ENCODE measurements at regions not wholly inside any gene's neighbourhood (a gene's known extent, or its start where the extent isn't known, plus 50 kb on each side); places are given as distances from the start of the nearest gene placed in this dataset.
A peak's percentile ranks its signal among the peaks of the same experiment; 100 is the strongest.
"Not testable (repeated sequence)": the region's sequence is repeated elsewhere in the genome, so short reads cannot be mapped to it uniquely, and the experiment has no call there.

- intact Hi-C loops (cut with DNase I) = no loop called here
These were observed 97.0 kb upstream of the STOX2 start for GRCh38 chr4:183808097-183808456.

DNA sequence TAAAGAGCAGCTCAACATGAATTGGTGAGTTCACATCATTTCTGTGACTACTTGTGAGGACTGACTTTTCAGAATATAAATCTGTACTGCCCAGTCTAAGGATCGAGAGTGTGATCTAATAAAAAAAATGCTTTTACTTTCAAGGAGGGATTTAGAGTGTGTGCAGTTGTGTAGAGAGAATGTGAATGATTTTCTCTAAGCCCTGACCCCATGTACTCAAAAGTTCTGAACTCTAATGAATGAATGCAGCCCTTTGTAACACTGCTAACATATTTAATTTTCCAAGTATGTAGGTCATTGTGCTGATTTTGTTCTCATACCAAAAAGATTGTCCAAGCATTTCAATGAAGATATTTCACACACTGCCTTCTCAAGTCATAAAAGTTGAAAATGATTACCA is 92.5 kb upstream of the STOX2 start:
- DNase-seq = no peak

More at GRCh38 chr4:183808097-183808456, 97.0 kb upstream of the STOX2 start:
- no peak for DNase-seq

GRCh38 chr4:183814461-183814860 is 90.6 kb upstream of the STOX2 start:
- intact Hi-C loops (cut with DNase I) = no loop called here
- DNase-seq = no peak

More for the DNA sequence above, 92.5 kb upstream of the STOX2 start:
- intact Hi-C loops (cut with DNase I) = no loop called here

- intact Hi-C loops (cut with DNase I) = no loop called here
- DNase-seq = no peak
These were observed 89.0 kb upstream of the STOX2 start for GRCh38 chr4:183816077-183816476.

DNA sequence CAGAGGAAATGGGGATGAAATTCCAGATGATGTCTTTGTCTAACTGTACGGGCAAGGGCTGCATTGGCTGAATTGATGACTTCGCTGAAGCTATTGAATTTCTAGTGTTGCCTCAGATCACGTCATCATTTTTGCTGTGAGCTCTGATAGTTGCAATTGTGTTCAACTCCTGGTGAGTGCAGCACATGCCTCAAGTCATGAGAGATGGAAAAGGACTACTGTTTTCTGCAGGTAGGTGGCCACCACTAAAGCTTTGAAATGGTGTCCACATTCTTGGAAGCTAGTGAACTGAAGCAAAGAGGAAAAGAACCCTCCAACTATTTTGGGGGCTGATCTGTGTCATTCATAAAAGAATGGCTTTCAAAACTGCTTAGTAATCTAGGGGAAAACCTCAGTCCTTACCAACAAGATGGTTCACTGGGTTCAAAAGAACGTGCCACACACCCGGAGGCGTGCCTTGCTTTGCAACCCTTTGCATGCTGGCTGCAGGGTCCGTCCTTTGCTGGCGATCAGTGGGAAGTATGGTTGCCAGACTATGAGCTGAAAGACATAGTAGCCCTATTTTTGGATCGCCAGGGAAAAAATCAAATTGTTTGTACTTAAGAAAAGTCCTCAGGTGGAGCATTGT is 88.1 kb upstream of the STOX2 start:
- intact Hi-C loops (cut with DNase I) = no loop called here
- DNase-seq = no peak

DNA sequence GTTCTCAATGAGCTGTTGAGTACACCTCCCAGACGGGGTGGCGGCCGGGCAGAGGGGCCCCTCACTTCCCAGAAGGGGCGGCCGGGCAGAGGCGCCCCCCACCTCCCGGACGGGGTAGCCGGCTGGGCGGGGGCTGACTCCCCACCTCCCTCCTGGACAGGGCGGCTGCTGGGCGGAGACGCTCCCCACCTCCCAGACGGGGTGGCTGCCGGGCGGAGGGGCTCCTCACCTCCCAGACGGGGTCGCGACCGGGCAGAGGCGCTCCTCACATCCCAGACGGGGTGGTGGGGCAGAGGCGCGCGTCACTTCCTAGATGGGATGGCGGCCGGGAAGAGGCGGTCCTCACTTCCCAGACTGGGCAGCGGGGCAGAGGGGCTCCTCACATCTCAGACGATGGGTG is 86.5 kb upstream of the STOX2 start:
- intact Hi-C loops (cut with DNase I); DNase-seq: not testable (repeated sequence)

- DNase-seq = no peak
- intact Hi-C loops (cut with DNase I) = no loop called here
These were observed 83.8 kb upstream of the STOX2 start for GRCh38 chr4:183821076-183821853.

GRCh38 chr4:183823434-183823833 is 81.7 kb upstream of the STOX2 start:
- no peak for DNase-seq
- intact Hi-C loops (cut with DNase I) = no loop called here

- DNase-seq = no peak
- intact Hi-C loops (cut with DNase I) = no loop called here
These were observed 79.8 kb upstream of the STOX2 start for GRCh38 chr4:183825346-183825745.

DNA sequence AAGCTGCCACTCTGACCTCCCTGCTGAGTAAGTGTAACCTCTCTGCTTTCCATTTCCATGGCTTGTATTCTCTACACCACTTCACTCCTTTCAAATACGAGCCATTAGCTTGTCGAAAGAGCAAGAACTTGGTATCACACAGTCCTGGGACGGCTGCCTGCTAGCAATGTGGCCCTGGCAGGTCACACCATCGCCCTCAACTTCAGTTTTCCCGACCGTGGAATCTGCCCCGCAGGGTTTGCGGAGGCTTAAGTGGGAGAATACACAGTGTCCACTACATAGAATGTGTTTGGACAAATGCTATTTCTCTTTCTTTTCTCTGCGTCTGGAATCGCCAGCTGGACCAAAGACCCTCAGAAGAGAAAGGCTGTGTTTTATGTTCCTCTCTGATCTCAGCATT is 78.6 kb upstream of the STOX2 start:
- intact Hi-C loops (cut with DNase I) = no loop called here
- DNase-seq = no peak

DNA sequence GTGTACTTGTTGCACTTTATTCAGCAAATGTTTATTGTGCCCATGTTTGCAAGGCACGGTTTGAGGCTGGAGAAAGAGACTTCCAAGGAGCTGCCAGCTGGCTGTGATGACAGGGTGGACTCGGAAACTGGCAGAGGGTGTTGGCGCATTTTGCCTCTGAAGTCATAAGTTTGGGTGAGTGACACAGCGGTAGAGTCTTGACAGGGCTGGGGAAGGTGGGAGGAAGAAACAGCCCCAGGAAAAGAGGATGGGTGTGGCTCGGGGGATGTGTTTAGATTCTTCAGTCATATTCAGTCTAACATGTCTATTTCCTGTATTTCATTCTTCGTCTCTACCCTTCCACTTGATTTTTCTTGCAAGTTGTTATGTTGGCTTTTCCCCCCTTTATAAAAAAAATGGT is 77.0 kb upstream of the STOX2 start:
- intact Hi-C loops (cut with DNase I) = no loop called here
- peak in 32 of 42 donors; percentile 15 to 78 (median 41) for DNase-seq

DNA sequence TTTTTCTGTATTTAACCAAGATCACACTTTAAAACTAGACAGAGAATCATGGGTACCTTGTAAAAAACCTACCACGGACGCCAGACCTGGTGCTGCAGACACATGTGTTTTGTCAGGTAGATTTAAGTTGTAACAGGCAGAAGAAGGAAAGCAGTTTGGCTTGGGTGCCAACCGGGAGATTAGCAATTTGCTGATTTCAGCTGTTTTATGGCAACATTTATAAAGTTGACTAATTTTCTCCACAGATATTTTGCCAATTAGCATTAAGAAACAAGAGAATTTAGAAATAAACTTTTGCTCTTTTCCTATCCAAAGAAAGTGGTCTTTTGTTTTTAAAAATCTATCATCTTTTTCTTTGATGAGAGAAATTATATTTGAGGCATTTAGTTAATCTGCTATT is 76.3 kb upstream of the STOX2 start:
- no peak for DNase-seq

DNA sequence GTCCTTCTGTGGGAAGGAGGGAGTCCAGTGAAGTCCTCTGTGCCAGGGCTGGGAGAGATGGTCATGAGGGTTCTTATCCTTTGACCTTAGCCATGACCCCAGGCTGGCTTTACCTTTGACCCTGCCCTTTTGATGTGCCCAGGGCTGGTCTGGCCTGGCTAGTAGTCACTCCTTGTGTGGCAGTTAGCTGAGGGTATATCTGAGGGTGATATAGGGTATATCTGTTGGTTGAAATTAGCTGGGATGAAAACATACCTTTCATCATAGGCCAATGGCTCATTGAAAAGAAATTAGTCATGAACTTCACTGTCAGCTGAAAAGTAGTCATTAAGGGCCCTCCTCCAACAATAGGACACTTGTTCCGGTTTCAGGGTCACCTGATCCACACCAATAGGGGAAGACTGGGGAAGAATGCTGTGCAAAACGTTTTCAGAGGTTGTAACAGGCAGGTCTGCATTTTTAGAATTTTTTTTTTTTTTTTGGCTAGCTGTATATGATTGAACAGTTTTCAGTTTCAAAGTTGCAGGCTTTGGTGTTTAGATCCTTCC is 74.6 kb upstream of the STOX2 start:
- no peak for DNase-seq
- intact Hi-C loops (cut with DNase I) = no loop called here

More for the DNA sequence above, 76.3 kb upstream of the STOX2 start:
- intact Hi-C loops (cut with DNase I) = no loop called here

DNA sequence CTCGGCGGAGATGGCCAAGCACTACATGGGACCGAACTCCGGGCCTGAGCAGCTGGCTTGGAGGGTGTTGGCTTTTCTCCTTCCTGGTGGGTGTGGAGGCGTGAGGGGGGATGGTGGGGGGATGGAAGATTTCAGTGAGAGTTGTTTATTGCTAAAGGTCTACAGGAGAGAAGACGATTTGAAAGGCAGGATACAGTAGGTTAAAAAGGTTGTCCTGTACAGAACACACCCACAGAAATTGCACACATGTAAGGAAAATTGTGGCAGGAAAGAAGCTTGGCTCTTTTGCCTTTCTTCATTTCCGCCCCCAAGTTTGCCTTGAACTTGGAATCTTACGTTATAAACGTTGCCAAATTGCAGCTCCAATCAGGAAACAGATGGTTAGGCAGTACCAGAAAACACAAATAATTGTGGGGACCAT is 74.1 kb upstream of the STOX2 start:
- intact Hi-C loops (cut with DNase I) = no loop called here

GRCh38 chr4:183831683-183832082 is 73.4 kb upstream of the STOX2 start:
- DNase-seq = no peak
- intact Hi-C loops (cut with DNase I) = no loop called here

More for the DNA sequence above, 74.1 kb upstream of the STOX2 start:
- DNase-seq = no peak

GRCh38 chr4:183832776-183833450 is 72.2 kb upstream of the STOX2 start:
- DNase-seq = no peak
- intact Hi-C loops (cut with DNase I) = no loop called here

- intact Hi-C loops (cut with DNase I) = no loop called here
These were observed 70.9 kb upstream of the STOX2 start for GRCh38 chr4:183834252-183834651.

DNA sequence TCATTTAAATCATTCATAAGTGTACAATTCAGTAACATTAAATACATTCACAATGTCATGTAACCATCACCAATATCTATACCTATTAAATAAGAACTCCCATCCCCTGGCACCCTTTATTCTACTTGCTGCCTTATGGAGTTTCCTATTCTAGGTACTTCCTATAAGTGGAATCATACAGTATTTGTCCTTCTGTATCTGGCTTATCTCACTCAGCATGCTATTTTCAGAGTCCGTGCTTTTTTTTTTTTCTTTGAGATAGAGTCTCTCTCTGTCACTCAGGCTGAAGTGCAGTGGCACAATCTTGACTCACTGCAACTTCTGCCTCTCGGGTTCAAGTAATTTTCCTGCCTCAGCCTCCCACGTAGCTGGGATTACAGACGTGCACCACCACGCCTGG is 67.9 kb upstream of the STOX2 start:
- intact Hi-C loops (cut with DNase I) = no loop called here
- peak in 1 of 42 donors; percentile 23 for DNase-seq

More at GRCh38 chr4:183834252-183834651, 70.9 kb upstream of the STOX2 start:
- DNase-seq = peak in 41 of 42 donors; percentile 23 to 88 (median 63)

GRCh38 chr4:183838987-183839712 is 66.0 kb upstream of the STOX2 start:
- intact Hi-C loops (cut with DNase I) = no loop called here

More at GRCh38 chr4:183838987-183839712, 66.0 kb upstream of the STOX2 start:
- peak in 7 of 42 donors; percentile 21 to 63 (median 33) for DNase-seq
